ENCODE measurements at regions not wholly inside any gene's neighbourhood (a gene's known extent, or its start where the extent isn't known, plus 50 kb on each side); places are given as distances from the start of the nearest gene placed in this dataset.

DNA sequence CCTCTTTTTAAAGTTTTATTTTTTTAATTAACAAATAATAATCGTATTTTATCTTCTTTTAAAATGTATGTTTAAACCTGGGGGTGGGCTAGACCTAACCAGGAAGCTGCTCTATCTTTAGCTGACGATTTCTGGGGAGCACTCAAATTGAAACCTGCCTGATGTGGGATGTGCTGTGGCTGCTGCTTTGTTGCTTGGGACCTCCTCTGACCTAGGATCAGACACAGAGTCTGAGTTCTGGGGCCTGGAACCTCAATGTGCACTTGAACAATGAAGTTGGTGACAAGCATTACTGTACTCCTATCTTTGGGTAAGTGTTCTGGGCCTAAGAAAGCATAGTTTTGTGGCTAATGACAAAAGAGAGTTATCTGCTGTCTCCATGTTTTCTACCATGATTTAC, 386.7 kb downstream of the DAD1 start:
- no peak for TF ChIP-seq OSR1 (CRISPR knock-in tag; IDR thresholded peaks at IDR 0.05)
- TF ChIP-seq PATZ1 (CRISPR knock-in tag; IDR thresholded peaks at IDR 0.05; ENCODE audit: borderline replicate concordance) = no peak
- no peak for TF ChIP-seq ARNTL (CRISPR knock-in tag; IDR thresholded peaks at IDR 0.05; ENCODE audit: borderline replicate concordance, low read depth)
